ENCODE measurements at regions not wholly inside any gene's neighbourhood (a gene's known extent, or its start where the extent isn't known, plus 50 kb on each side); places are given as distances from the start of the nearest gene placed in this dataset.

GRCh38 chr6:47977314-47977713, 133.7 kb downstream of the PTCHD4 start:
- Mint-ChIP-seq H3K9me3 (peaks cover 0 to 1% of the 10 kb centered on the region in 2 donors), H3K27me3 (ENCODE audit: low read depth) (no peaks in the 10 kb centered on the region), H3K4me3 (no peak overlapping the region), H3K36me3 (ENCODE audit: insufficient read depth in 2 of 2) (no peaks in the 10 kb centered on the region), H3K27ac (no peak overlapping the region), H3K4me1 (ENCODE audit: low read depth) (no peaks in the 10 kb centered on the region)
- DNase-seq, result no peak
- no peak for ATAC-seq (replicated peaks in 1 of 2)

DNA sequence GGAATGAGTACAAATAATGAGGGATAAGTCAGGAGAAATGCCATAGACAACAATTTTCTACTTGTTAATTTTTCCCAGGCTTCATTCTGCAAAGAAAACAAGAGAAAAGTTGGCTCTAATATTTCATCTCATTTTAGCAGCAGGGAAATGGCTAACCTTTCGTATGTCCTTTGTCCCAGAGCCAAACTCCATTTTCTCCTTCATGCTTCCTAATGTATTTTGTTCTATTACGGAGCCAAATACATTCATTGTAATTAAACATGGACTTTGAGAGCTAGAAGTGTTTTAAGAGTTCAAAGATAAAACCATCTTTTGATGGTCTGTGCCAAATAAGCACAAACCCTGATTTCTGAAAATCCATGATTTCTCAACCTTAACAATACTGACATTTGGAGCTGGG, 136.9 kb downstream of the PTCHD4 start:
- H3K27me3 Mint-ChIP-seq (ENCODE audit: low read depth), result no peaks in the 10 kb centered on the region
- DNase-seq (no peak), ATAC-seq (replicated peaks in 1 of 2) (no peak)
- H3K4me3 Mint-ChIP-seq, result no peak overlapping the region
- no peaks in the 10 kb centered on the region for H3K4me1 Mint-ChIP-seq (ENCODE audit: low read depth)
- no peak overlapping the region for H3K27ac Mint-ChIP-seq
- no peaks in the 10 kb centered on the region for H3K36me3 Mint-ChIP-seq (ENCODE audit: insufficient read depth in 2 of 2)
- peaks cover 0 to 1% of the 10 kb centered on the region in 2 donors for H3K9me3 Mint-ChIP-seq

DNA sequence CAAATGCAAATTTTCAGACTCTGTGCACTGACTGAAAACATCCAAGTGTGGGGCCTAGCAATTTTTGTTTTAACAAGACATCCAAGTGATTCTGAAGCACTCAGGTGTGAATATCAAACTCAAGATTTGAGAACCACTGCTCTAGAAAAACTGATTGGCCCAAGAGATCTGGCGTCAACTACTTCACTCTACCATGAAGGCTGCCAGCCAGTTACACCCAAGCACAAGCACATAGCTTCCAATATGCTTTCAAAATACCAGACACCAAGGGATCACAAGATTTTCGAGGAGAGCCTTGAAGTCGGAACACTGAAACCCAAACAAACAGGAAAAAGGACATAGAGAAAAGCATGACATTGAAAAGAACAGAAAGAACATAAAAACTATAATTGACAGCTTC, 140.2 kb downstream of the PTCHD4 start:
- H3K27ac Mint-ChIP-seq, result no peak overlapping the region
- no peak for DNase-seq
- no peaks in the 10 kb centered on the region for H3K36me3 Mint-ChIP-seq (ENCODE audit: insufficient read depth in 2 of 2)
- H3K4me1 Mint-ChIP-seq (ENCODE audit: low read depth), result no peaks in the 10 kb centered on the region
- no peak for ATAC-seq (replicated peaks in 1 of 2)
- peaks cover 0 to 1% of the 10 kb centered on the region in 2 donors for H3K9me3 Mint-ChIP-seq
- H3K4me3 Mint-ChIP-seq, result no peak overlapping the region
- no peaks in the 10 kb centered on the region for H3K27me3 Mint-ChIP-seq (ENCODE audit: low read depth)

GRCh38 chr6:47967843-47968242, 143.2 kb downstream of the PTCHD4 start:
- DNase-seq (peak in 1 of 2 donors; percentile 0), ATAC-seq (replicated peaks in 1 of 2) (peak; percentile 13 to 47)
- Mint-ChIP-seq H3K4me3 (no peak overlapping the region), H3K27ac (no peak overlapping the region), H3K4me1 (ENCODE audit: low read depth) (no peaks in the 10 kb centered on the region), H3K9me3 (peaks cover 0 to 2% of the 10 kb centered on the region in 2 donors), H3K36me3 (ENCODE audit: insufficient read depth in 2 of 2) (no peaks in the 10 kb centered on the region), H3K27me3 (ENCODE audit: low read depth) (no peaks in the 10 kb centered on the region)

DNA sequence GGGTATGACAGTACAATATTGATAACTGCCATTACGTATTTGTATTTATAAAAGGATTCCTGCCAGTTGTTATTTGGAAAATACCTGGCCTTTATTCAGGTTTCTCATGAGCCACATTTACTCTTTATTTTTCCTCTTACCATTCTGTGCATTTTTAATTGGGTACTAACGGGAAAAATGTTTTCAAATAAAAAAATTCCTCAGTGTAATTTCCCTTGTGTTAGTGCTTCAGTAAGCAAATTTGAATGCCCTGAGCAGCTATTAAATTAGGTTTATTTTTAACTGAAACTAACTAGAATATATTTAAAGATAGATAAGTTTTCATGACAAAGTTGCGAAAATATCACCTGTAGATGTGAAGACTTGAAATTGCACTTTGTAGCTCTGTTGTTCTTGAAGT, 146.0 kb downstream of the PTCHD4 start:
- Mint-ChIP-seq H3K27ac (no peak overlapping the region), H3K9me3 (peaks cover 0 to 2% of the 10 kb centered on the region in 2 donors), H3K4me3 (no peak overlapping the region), H3K27me3 (ENCODE audit: low read depth) (no peaks in the 10 kb centered on the region), H3K36me3 (ENCODE audit: insufficient read depth in 2 of 2) (no peaks in the 10 kb centered on the region), H3K4me1 (ENCODE audit: low read depth) (no peaks in the 10 kb centered on the region)
- DNase-seq (no peak), ATAC-seq (replicated peaks in 1 of 2) (no peak)

DNA sequence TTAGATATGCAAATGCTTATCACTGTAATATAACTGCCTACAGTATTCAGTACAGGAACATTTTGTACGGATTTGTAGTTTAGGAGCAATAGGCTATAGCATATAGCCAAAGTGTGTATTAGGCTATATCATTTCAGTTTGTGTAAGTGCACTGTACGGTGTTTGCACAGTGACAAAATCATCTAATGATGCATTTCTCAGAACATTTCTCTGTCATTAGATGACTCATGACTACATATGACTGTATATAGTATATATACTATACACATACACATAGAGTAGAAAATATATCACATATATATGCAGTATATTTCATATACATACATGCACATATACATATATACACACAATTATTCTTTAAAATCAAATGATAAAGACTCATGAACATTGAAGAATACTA, 158.4 kb downstream of the PTCHD4 start:
- Mint-ChIP-seq H3K27ac (no peak overlapping the region), H3K4me3 (no peak overlapping the region), H3K4me1 (ENCODE audit: low read depth) (no peaks in the 10 kb centered on the region), H3K27me3 (ENCODE audit: low read depth) (no peaks in the 10 kb centered on the region), H3K9me3 (peaks cover 0 to 3% of the 10 kb centered on the region in 2 donors), H3K36me3 (ENCODE audit: insufficient read depth in 2 of 2) (no peaks in the 10 kb centered on the region)
- DNase-seq, result no peak
- no peak for ATAC-seq (replicated peaks in 1 of 2)

- H3K9me3 Mint-ChIP-seq, result no peaks in the 10 kb centered on the region
- peaks cover 7% of the 10 kb centered on the region for H3K27me3 Mint-ChIP-seq (ENCODE audit: low read depth)
- ATAC-seq (replicated peaks in 1 of 2) (no peak), DNase-seq (no peak)
- H3K36me3 Mint-ChIP-seq (ENCODE audit: insufficient read depth in 2 of 2), result no peaks in the 10 kb centered on the region
- no peak overlapping the region for H3K27ac Mint-ChIP-seq
- no peak overlapping the region for H3K4me3 Mint-ChIP-seq
- H3K4me1 Mint-ChIP-seq (ENCODE audit: low read depth), result no peaks in the 10 kb centered on the region
These were observed 163.0 kb downstream of the OPN5 start for GRCh38 chr6:47944846-47945245.

- no peaks in the 10 kb centered on the region for H3K4me1 Mint-ChIP-seq (ENCODE audit: low read depth)
- no peaks in the 10 kb centered on the region for H3K36me3 Mint-ChIP-seq (ENCODE audit: insufficient read depth in 2 of 2)
- H3K27me3 Mint-ChIP-seq (ENCODE audit: low read depth), result peaks cover 15% of the 10 kb centered on the region
- DNase-seq, result no peak
- no peak overlapping the region for H3K27ac Mint-ChIP-seq
- ATAC-seq (replicated peaks in 1 of 2), result no peak
- H3K4me3 Mint-ChIP-seq, result no peak overlapping the region
- peaks cover 1 to 4% of the 10 kb centered on the region in 2 donors for H3K9me3 Mint-ChIP-seq
These were observed 156.6 kb downstream of the OPN5 start for GRCh38 chr6:47938405-47938804.

- DNase-seq, result no peak
- ATAC-seq (replicated peaks in 1 of 2), result no peak
- Mint-ChIP-seq H3K27me3 (ENCODE audit: low read depth) (peaks cover 15% of the 10 kb centered on the region), H3K4me1 (ENCODE audit: low read depth) (no peaks in the 10 kb centered on the region), H3K4me3 (no peak overlapping the region), H3K27ac (no peak overlapping the region), H3K9me3 (peaks cover 1 to 4% of the 10 kb centered on the region in 2 donors), H3K36me3 (ENCODE audit: insufficient read depth in 2 of 2) (no peaks in the 10 kb centered on the region)
These were observed 155.0 kb downstream of the OPN5 start for GRCh38 chr6:47936820-47937219.

- H3K4me3 Mint-ChIP-seq, result no peak overlapping the region
- no peak overlapping the region for H3K27ac Mint-ChIP-seq
- H3K27me3 Mint-ChIP-seq (ENCODE audit: low read depth), result peaks cover 8% of the 10 kb centered on the region
- no peaks in the 10 kb centered on the region for H3K4me1 Mint-ChIP-seq (ENCODE audit: low read depth)
- DNase-seq (no peak), ATAC-seq (replicated peaks in 1 of 2) (no peak)
- no peaks in the 10 kb centered on the region for H3K36me3 Mint-ChIP-seq (ENCODE audit: insufficient read depth in 2 of 2)
- H3K9me3 Mint-ChIP-seq, result peaks cover 1 to 4% of the 10 kb centered on the region in 2 donors
These were observed 152.2 kb downstream of the OPN5 start for GRCh38 chr6:47934023-47934422.

DNA sequence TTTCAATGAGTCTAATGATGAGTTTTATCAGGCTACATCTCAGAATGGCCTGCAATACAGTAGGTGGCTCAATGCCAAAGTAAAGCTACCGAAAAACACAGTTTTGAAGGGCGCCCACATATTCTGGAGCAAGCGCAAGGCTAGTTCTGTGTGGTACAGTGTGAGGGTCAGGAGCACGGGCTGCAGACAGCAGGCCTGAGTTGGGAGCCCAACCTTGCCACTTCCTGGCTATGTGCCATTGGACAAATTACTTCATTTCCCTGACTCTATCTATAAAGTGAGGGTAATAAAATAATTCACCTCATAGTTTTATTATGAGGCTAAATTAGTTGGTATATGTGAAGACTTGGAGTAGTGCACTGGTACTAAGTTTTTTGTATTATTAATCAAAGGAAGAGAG, 150.7 kb downstream of the OPN5 start:
- ATAC-seq (replicated peaks in 1 of 2) (no peak), DNase-seq (no peak)
- Mint-ChIP-seq H3K4me3 (no peak overlapping the region), H3K36me3 (ENCODE audit: insufficient read depth in 2 of 2) (no peaks in the 10 kb centered on the region), H3K4me1 (ENCODE audit: low read depth) (no peaks in the 10 kb centered on the region), H3K9me3 (peaks cover 1 to 4% of the 10 kb centered on the region in 2 donors), H3K27me3 (ENCODE audit: low read depth) (peaks cover 8% of the 10 kb centered on the region), H3K27ac (no peak overlapping the region)

DNA sequence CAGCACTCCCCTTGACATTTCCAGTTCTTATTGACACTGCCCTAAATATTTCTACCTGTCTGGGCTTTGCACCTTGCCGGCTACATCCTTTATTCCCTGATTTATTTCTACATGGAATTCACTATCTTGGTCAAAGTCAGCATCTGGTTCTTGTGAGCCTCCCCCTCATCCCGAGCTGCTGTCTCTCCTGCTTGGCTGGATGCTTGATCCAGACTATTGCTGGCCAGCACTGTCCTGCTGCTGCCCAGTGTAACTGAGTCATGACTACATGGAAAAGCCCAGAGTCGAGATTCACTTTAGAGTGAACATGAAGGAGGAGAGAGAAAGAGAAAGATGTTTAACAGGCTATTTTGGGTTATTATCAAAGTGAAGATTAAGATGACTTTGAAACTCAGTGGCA, 142.2 kb downstream of the OPN5 start:
- Mint-ChIP-seq H3K36me3 (ENCODE audit: insufficient read depth in 2 of 2) (no peaks in the 10 kb centered on the region), H3K27me3 (ENCODE audit: low read depth) (no peaks in the 10 kb centered on the region), H3K4me1 (ENCODE audit: low read depth) (no peaks in the 10 kb centered on the region), H3K9me3 (peaks cover 0 to 1% of the 10 kb centered on the region in 2 donors), H3K27ac (no peak overlapping the region), H3K4me3 (no peak overlapping the region)
- DNase-seq (no peak), ATAC-seq (replicated peaks in 1 of 2) (no peak)

- H3K27me3 Mint-ChIP-seq (ENCODE audit: low read depth), result no peaks in the 10 kb centered on the region
- H3K9me3 Mint-ChIP-seq, result peaks cover 0 to 1% of the 10 kb centered on the region in 2 donors
- H3K4me3 Mint-ChIP-seq, result no peak overlapping the region
- no peak for ATAC-seq (replicated peaks in 1 of 2)
- no peak for DNase-seq
- no peaks in the 10 kb centered on the region for H3K4me1 Mint-ChIP-seq (ENCODE audit: low read depth)
- no peak overlapping the region for H3K27ac Mint-ChIP-seq
- no peaks in the 10 kb centered on the region for H3K36me3 Mint-ChIP-seq (ENCODE audit: insufficient read depth in 2 of 2)
These were observed 140.6 kb downstream of the OPN5 start for GRCh38 chr6:47922391-47922790.

- H3K4me3 Mint-ChIP-seq, result no peak overlapping the region
- no peak for ATAC-seq (replicated peaks in 1 of 2)
- H3K27ac Mint-ChIP-seq, result no peak overlapping the region
- H3K4me1 Mint-ChIP-seq (ENCODE audit: low read depth), result no peaks in the 10 kb centered on the region
- no peaks in the 10 kb centered on the region for H3K36me3 Mint-ChIP-seq (ENCODE audit: insufficient read depth in 2 of 2)
- peaks cover 0 to 1% of the 10 kb centered on the region in 2 donors for H3K9me3 Mint-ChIP-seq
- no peak for DNase-seq
- H3K27me3 Mint-ChIP-seq (ENCODE audit: low read depth), result no peaks in the 10 kb centered on the region
These were observed 138.0 kb downstream of the OPN5 start for GRCh38 chr6:47919875-47920274.

All from activated T-cell treated with anti-CD3 and anti-CD28 coated beads, Interleukin-2, amount 50 U/mL, for 72 hours (primary cell).